GM12878 (cell line): ENCODE measurements at regions not wholly inside any gene's neighbourhood (a gene's known extent, or its start where the extent isn't known, plus 50 kb on each side); places are given as distances from the start of the nearest gene placed in this dataset.

Experiments used
- ATAC-seq: fragments of 200-7000 bp; cut with Tn5 transposase; 3 replicates; pipeline ENCODE4 v1.9.1; 2020; ENCODE audit warnings: mild to moderate bottlenecking, moderate library complexity
- BruUV-seq: library from RNA; stranded (reverse); fragments of 400-500 nt; replicated peaks from 2 replicates; lab custom pipeline; 2021; lab: Mats Ljungman, UMichigan
- CTCF ChIA-PET: fragments of 300-600 bp; sonication (Branson Sonifier 250); formaldehyde crosslinking; extraction: SDS; loops from one replicate; lab custom pipeline; 2021; ENCODE audit warnings: inconsistent platforms; lab: Yijun Ruan, JAX
- POLR2A ChIA-PET: fragments of 350-600 bp; formaldehyde crosslinking; extraction: SDS; loops from one replicate; lab custom pipeline; 2021; ENCODE audit warnings: inconsistent platforms; lab: Charles Lee
- RAD21 ChIA-PET: fragments of 300-600 bp; sonication (Branson Sonifier 250); formaldehyde crosslinking; loops from one replicate; lab custom pipeline; 2023; ENCODE audit warnings: antibody characterized with exemption; ENCODE audit not compliant: unreplicated experiment; lab: Charles Lee
- SMC1A ChIA-PET: fragments of 300-600 bp; sonication (Branson Sonifier 250); formaldehyde crosslinking; loops from one replicate; lab custom pipeline; 2023; ENCODE audit not compliant: unreplicated experiment, uncharacterized antibody; lab: Charles Lee
- DNase-seq: peaks from one replicate; pipeline ENCODE4 v3.0.0-alpha.2; 2011; ENCODE audit warnings: low read depth, low spot score
- FAIRE-seq: peaks from 3 replicates; lab custom pipeline; 2011; peaks lifted over from hg19 to GRCh38; lab: Jason Lieb, UNC
- H2AFZ ChIP-seq: 2 replicates; pipeline ENCODE4 v1.6.0; 2011; ENCODE audit warnings: low read depth, low read length, control low read depth; ENCODE audit not compliant: control insufficient read depth
- H3K27ac ChIP-seq: 2 replicates; pipeline ENCODE4 v1.5.1; 2011; ENCODE audit warnings: control low read depth; ENCODE audit not compliant: control insufficient read depth, insufficient read depth
- H3K27me3 ChIP-seq, 2 experiments: replicated peaks in 1 of 2; 2 replicates each; pipeline versions ENCODE4 v1.6.0 to v1.6.1; 2011; ENCODE audit warnings: low read length in 1 of 2; ENCODE audit not compliant: control insufficient read depth in 2 of 2, insufficient read depth in 2 of 2
- H3K36me3 ChIP-seq, 2 experiments: 2 replicates each; pipeline ENCODE4 v1.5.1; 2011; ENCODE audit warnings: low read length in 1 of 2; ENCODE audit not compliant: control insufficient read depth in 2 of 2, insufficient read depth in 2 of 2
- H3K4me1 ChIP-seq: 2 replicates; pipeline ENCODE4 v1.6.1; 2011; ENCODE audit warnings: mild to moderate bottlenecking, low read length, moderate library complexity, mixed read lengths; ENCODE audit not compliant: control insufficient read depth, insufficient read depth
- H3K4me2 ChIP-seq: 2 replicates; pipeline ENCODE4 v1.6.0; 2011; ENCODE audit warnings: control low read depth; ENCODE audit not compliant: control insufficient read depth, insufficient read depth
- H3K4me3 ChIP-seq: fragments of 200-600 bp; sonication (generic); 2 replicates; pipeline ENCODE4 v1.5.1; 2016
- H3K79me2 ChIP-seq: 2 replicates; pipeline ENCODE4 v1.6.0; 2011; ENCODE audit warnings: low read length; ENCODE audit not compliant: control insufficient read depth, insufficient read depth
- H3K9ac ChIP-seq: 2 replicates; pipeline ENCODE4 v1.8.0; 2011; ENCODE audit warnings: low read length, control low read depth, mixed read lengths; ENCODE audit not compliant: control insufficient read depth, insufficient read depth
- H3K9me3 ChIP-seq: replicated peaks from 3 replicates; pipeline ENCODE4 v1.5.1; 2011; ENCODE audit warnings: mild to moderate bottlenecking, low read length; ENCODE audit not compliant: control insufficient read depth, insufficient read depth
- H4K20me1 ChIP-seq: 2 replicates; pipeline ENCODE4 v1.6.0; 2011; ENCODE audit not compliant: control insufficient read depth, insufficient read depth
- CHD1 ChIP-seq: IDR thresholded peaks from 2 replicates; pipeline ENCODE4 v1.6.1; 2012; ENCODE audit warnings: low read depth, low read length, improper control_type of control experiment
- CTCF ChIP-seq, 3 experiments: IDR thresholded peaks in 2 of 3; conservative IDR thresholded peaks in 1 of 3; 2 replicates each; pipeline ENCODE4 v1.5.1; 2011; ENCODE audit warnings: low read depth in 3 of 3, low read length in 3 of 3, mild to moderate bottlenecking in 3 of 3, control low read depth in 2 of 3, moderate library complexity in 2 of 3, inconsistent platforms in 1 of 3, mixed read lengths in 1 of 3; ENCODE audit not compliant: control insufficient read depth in 2 of 3, insufficient read depth in 1 of 3; ENCODE audit errors: extremely low read depth in 1 of 3
- EGR1 ChIP-seq, 2 experiments: IDR thresholded peaks; 1 replicate in 1 of 2; 2 replicates in 1 of 2; pipeline ENCODE4 v1.6.1; 2011 to 2012; ENCODE audit warnings: low read depth in 2 of 2, low read length in 2 of 2, borderline replicate concordance in 1 of 2, mild to moderate bottlenecking in 1 of 2, moderate library complexity in 1 of 2
- ESRRA ChIP-seq: IDR thresholded peaks from 2 replicates; pipeline ENCODE4 v1.6.1; 2012; ENCODE audit warnings: mild to moderate bottlenecking, low read length, improper control_type of control experiment
- ETV6 ChIP-seq, 2 experiments: fragments of 450-650 bp in 1 of 2; IDR thresholded peaks in 1 of 2; conservative IDR thresholded peaks in 1 of 2; 2 replicates each; pipeline ENCODE4 v1.6.1; 2014; ENCODE audit warnings: antibody characterized with exemption in 1 of 2, borderline replicate concordance in 1 of 2, low read depth in 1 of 2, mild to moderate bottlenecking in 1 of 2, moderate library complexity in 1 of 2
- KAT2A ChIP-seq: conservative IDR thresholded peaks from 2 replicates; pipeline ENCODE4 v1.6.1; 2011; ENCODE audit warnings: low read depth, low read length; ENCODE audit not compliant: control insufficient read depth
- MYB ChIP-seq: fragments of 150-350 bp; IDR thresholded peaks from 2 replicates; pipeline ENCODE4 v1.6.1; 2014; ENCODE audit warnings: mild to moderate bottlenecking, low read depth, low read length, borderline replicate concordance
- POU2F2 ChIP-seq: IDR thresholded peaks from 3 replicates; pipeline ENCODE4 v1.6.1; 2011; ENCODE audit warnings: low read depth, mild to moderate bottlenecking, low read length, borderline replicate concordance
- RBBP5 ChIP-seq: fragments of 200-600 bp; sonication (generic); conservative IDR thresholded peaks from 2 replicates; pipeline ENCODE4 v1.6.1; 2016
- SIN3A ChIP-seq: IDR thresholded peaks from 2 replicates; pipeline ENCODE4 v1.6.1; 2012; ENCODE audit warnings: low read depth, low read length, improper control_type of control experiment
- SMC3 ChIP-seq: IDR thresholded peaks from 2 replicates; pipeline ENCODE4 v1.6.1; 2011; ENCODE audit warnings: low read length, improper control_type of control experiment, borderline replicate concordance
- SREBF1 ChIP-seq: IDR thresholded peaks from 2 replicates; pipeline ENCODE4 v1.6.1; 2012; ENCODE audit warnings: mild to moderate bottlenecking, low read length
- SUZ12 ChIP-seq: fragments of 200-600 bp; sonication (generic); IDR thresholded peaks from one replicate; pipeline ENCODE4 v1.6.1; 2018; ENCODE audit warnings: antibody characterized with exemption, mild to moderate bottlenecking; ENCODE audit not compliant: unreplicated experiment
- TARDBP ChIP-seq: IDR thresholded peaks from 2 replicates; pipeline ENCODE4 v1.6.1; 2016; ENCODE audit warnings: borderline replicate concordance
- TCF3 ChIP-seq: IDR thresholded peaks from 2 replicates; pipeline ENCODE4 v1.6.1; 2012; ENCODE audit warnings: low read depth, mild to moderate bottlenecking, low read length, borderline replicate concordance; ENCODE audit not compliant: insufficient read depth
- TCF7 ChIP-seq: IDR thresholded peaks from 2 replicates; pipeline ENCODE4 v1.6.1; 2014; ENCODE audit warnings: antibody characterized with exemption, borderline replicate concordance
- WGBS: methylation state at CpG from one replicate; pipeline ENCODE4 v1.1.6; 2016; ENCODE audit warnings: low lambda C conversion rate; ENCODE audit not compliant: insufficient replicate concordance, insufficient coverage; ENCODE audit errors: missing lambda C conversion rate; 5-methylcytosine and 5-hydroxymethylcytosine counted together
- in situ Hi-C: fragments of 300-500 bp; cut with MboI; formaldehyde crosslinking; loops from 9 replicates; pipeline ENCODE4 v1.14.3; 2018; ENCODE audit warnings: mixed read lengths
- intact Hi-C: fragments of 100-400 bp; cut with micrococcal nuclease; formaldehyde crosslinking; loops from one replicate; pipeline ENCODE4 v1.14.2; 2022; ENCODE audit not compliant: unreplicated experiment
- TF ChIP-seq, protein P1 (sequence below): fragments of 450-650 bp; IDR thresholded peaks from 2 replicates; pipeline ENCODE4 v1.6.1; 2014; ENCODE audit warnings: mild to moderate bottlenecking

- Histone ChIP-seq H3K9me3 (no peaks in the 10 kb centered on the region), H4K20me1 (no peaks in the 10 kb centered on the region), H3K27ac (no peak overlapping the region), H3K4me3 (no peak overlapping the region), H3K27me3 (no peaks in the 10 kb centered on the region; a peak in 1 of 4 replicates), H3K9ac (no peak overlapping the region), H3K4me1 (no peaks in the 10 kb centered on the region), H3K79me2 (no peaks in the 10 kb centered on the region), H3K36me3 (no peaks in the 10 kb centered on the region), H3K4me2 (no peak overlapping the region), H2AFZ (no peak overlapping the region)
- FAIRE-seq (no peak), DNase-seq (no peak), ATAC-seq (no peak)
- POLR2A ChIA-PET, result no interaction called here
- CTCF ChIA-PET, result no interaction called here
- in situ Hi-C loops (no loop called here), intact Hi-C loops (no loop called here)
- no peak for TF ChIP-seq SUZ12
- no peak for TF ChIP-seq CHD1
- TF ChIP-seq RBBP5, result no peak
- no peak for TF ChIP-seq EGR1 (IDR thresholded peaks at IDR 0.05; ENCODE audit: borderline replicate concordance in 1 of 2, low read depth in 2 of 2, low read length in 2 of 2)
- TF ChIP-seq SMC3, result no peak
- no peak for TF ChIP-seq TARDBP
- TF ChIP-seq TCF7, result no peak
- no peak for TF ChIP-seq KAT2A
- no peak for TF ChIP-seq SREBF1
- TF ChIP-seq POU2F2, result no peak
- no peak for TF ChIP-seq CTCF (IDR thresholded peaks at IDR 0.05 in 2 of 3, conservative IDR thresholded peaks at IDR 0.05 in 1 of 3; ENCODE audit: control insufficient read depth in 2 of 3, extremely low read depth in 1 of 3, insufficient read depth in 1 of 3, low read depth in 3 of 3, low read length in 3 of 3)
- TF ChIP-seq ESRRA, result no peak
- no peak for TF ChIP-seq MYB
- no peak for TF ChIP-seq TCF3
- no peak for TF ChIP-seq ETV6 (conservative IDR thresholded peaks at IDR 0.05 in 1 of 2, IDR thresholded peaks at IDR 0.05 in 1 of 2; ENCODE audit: borderline replicate concordance in 1 of 2, low read depth in 1 of 2)
- TF ChIP-seq, protein P1, sequence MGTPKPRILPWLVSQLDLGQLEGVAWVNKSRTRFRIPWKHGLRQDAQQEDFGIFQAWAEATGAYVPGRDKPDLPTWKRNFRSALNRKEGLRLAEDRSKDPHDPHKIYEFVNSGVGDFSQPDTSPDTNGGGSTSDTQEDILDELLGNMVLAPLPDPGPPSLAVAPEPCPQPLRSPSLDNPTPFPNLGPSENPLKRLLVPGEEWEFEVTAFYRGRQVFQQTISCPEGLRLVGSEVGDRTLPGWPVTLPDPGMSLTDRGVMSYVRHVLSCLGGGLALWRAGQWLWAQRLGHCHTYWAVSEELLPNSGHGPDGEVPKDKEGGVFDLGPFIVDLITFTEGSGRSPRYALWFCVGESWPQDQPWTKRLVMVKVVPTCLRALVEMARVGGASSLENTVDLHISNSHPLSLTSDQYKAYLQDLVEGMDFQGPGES, result no peak
- no peak for TF ChIP-seq SIN3A
- BruUV-seq, result no TSS peak
- SMC1A ChIA-PET, result no interaction called here
- WGBS, result 47% methylated on average over 9 of the region's 9 CpGs
- RAD21 ChIA-PET, result no interaction called here
Measured at GRCh38 chr16:54216268-54216667, 70.3 kb downstream of the IRX3 start.
